Spleen (tissue), 7 donors: ENCODE measurements at regions not wholly inside any gene's neighbourhood (a gene's known extent, or its start where the extent isn't known, plus 50 kb on each side); places are given as distances from the start of the nearest gene placed in this dataset.
"Not testable (repeated sequence)": the region's sequence is repeated elsewhere in the genome, so short reads cannot be mapped to it uniquely, and the experiment has no call there.

Experiments
- CTCF ChIP-seq, 11 experiments: fragments of 200-600 bp in 7 of 11; fragments of 450-650 bp in 4 of 11; sonication (generic) in 4 of 11; IDR thresholded peaks in 8 of 11; conservative IDR thresholded peaks in 3 of 11; 1 replicate in 7 of 11; 2 replicates in 4 of 11; pipeline versions ENCODE4 v1.4.0 to v1.8.0; 2016 to 2021; ENCODE audit warnings: antibody characterized with exemption in 11 of 11, inconsistent platforms in 4 of 11, mild to moderate bottlenecking in 1 of 11
- POLR2A ChIP-seq, 3 donors: fragments of 450-650 bp; IDR thresholded peaks; one replicate each; pipeline ENCODE4 v1.5.1; 2017; ENCODE audit warnings: antibody characterized with exemption in 3 of 3, mild to moderate bottlenecking in 1 of 3
- donor health status: DM: no; HTN: no; CAD: no; lungs with moderate emphysema.
- donor health status: DM: no; HTN: no; CAD: no.
- donor health status: DM: no; HTN: no; CAD: no.

- not testable (repeated sequence) for TF ChIP-seq CTCF (IDR thresholded peaks at IDR 0.05 in 8 of 11, conservative IDR thresholded peaks at IDR 0.05 in 3 of 11); POLR2A (IDR thresholded peaks at IDR 0.05)
Observed at GRCh38 chr6:144795022-144795421, 509.9 kb downstream of the UTRN start.
